GM12878 (cell line): ENCODE measurements at regions not wholly inside any gene's neighbourhood (a gene's known extent, or its start where the extent isn't known, plus 50 kb on each side); places are given as distances from the start of the nearest gene placed in this dataset.

Source experiments
- ATAC-seq: fragments of 200-7000 bp; cut with Tn5 transposase; 3 replicates; pipeline ENCODE4 v1.9.1; 2020; ENCODE audit warnings: mild to moderate bottlenecking, moderate library complexity
- BruUV-seq: library from RNA; stranded (reverse); fragments of 400-500 nt; replicated peaks from 2 replicates; lab custom pipeline; 2021; lab: Mats Ljungman, UMichigan
- CTCF ChIA-PET: fragments of 300-600 bp; sonication (Branson Sonifier 250); formaldehyde crosslinking; extraction: SDS; loops from one replicate; lab custom pipeline; 2021; ENCODE audit warnings: inconsistent platforms; lab: Yijun Ruan, JAX
- POLR2A ChIA-PET: fragments of 350-600 bp; formaldehyde crosslinking; extraction: SDS; loops from one replicate; lab custom pipeline; 2021; ENCODE audit warnings: inconsistent platforms; lab: Charles Lee
- RAD21 ChIA-PET: fragments of 300-600 bp; sonication (Branson Sonifier 250); formaldehyde crosslinking; loops from one replicate; lab custom pipeline; 2023; ENCODE audit warnings: antibody characterized with exemption; ENCODE audit not compliant: unreplicated experiment; lab: Charles Lee
- SMC1A ChIA-PET: fragments of 300-600 bp; sonication (Branson Sonifier 250); formaldehyde crosslinking; loops from one replicate; lab custom pipeline; 2023; ENCODE audit not compliant: unreplicated experiment, uncharacterized antibody; lab: Charles Lee
- DNase-seq: peaks from one replicate; pipeline ENCODE4 v3.0.0-alpha.2; 2011; ENCODE audit warnings: low read depth, low spot score
- FAIRE-seq: peaks from 3 replicates; lab custom pipeline; 2011; peaks lifted over from hg19 to GRCh38; lab: Jason Lieb, UNC
- H2AFZ ChIP-seq: 2 replicates; pipeline ENCODE4 v1.6.0; 2011; ENCODE audit warnings: low read depth, low read length, control low read depth; ENCODE audit not compliant: control insufficient read depth
- H3K27ac ChIP-seq: 2 replicates; pipeline ENCODE4 v1.5.1; 2011; ENCODE audit warnings: control low read depth; ENCODE audit not compliant: control insufficient read depth, insufficient read depth
- H3K27me3 ChIP-seq, 2 experiments: replicated peaks in 1 of 2; 2 replicates each; pipeline versions ENCODE4 v1.6.0 to v1.6.1; 2011; ENCODE audit warnings: low read length in 1 of 2; ENCODE audit not compliant: control insufficient read depth in 2 of 2, insufficient read depth in 2 of 2
- H3K36me3 ChIP-seq, 2 experiments: 2 replicates each; pipeline ENCODE4 v1.5.1; 2011; ENCODE audit warnings: low read length in 1 of 2; ENCODE audit not compliant: control insufficient read depth in 2 of 2, insufficient read depth in 2 of 2
- H3K4me1 ChIP-seq: 2 replicates; pipeline ENCODE4 v1.6.1; 2011; ENCODE audit warnings: mild to moderate bottlenecking, low read length, moderate library complexity, mixed read lengths; ENCODE audit not compliant: control insufficient read depth, insufficient read depth
- H3K4me2 ChIP-seq: 2 replicates; pipeline ENCODE4 v1.6.0; 2011; ENCODE audit warnings: control low read depth; ENCODE audit not compliant: control insufficient read depth, insufficient read depth
- H3K4me3 ChIP-seq: fragments of 200-600 bp; sonication (generic); 2 replicates; pipeline ENCODE4 v1.5.1; 2016
- H3K79me2 ChIP-seq: 2 replicates; pipeline ENCODE4 v1.6.0; 2011; ENCODE audit warnings: low read length; ENCODE audit not compliant: control insufficient read depth, insufficient read depth
- H3K9ac ChIP-seq: 2 replicates; pipeline ENCODE4 v1.8.0; 2011; ENCODE audit warnings: low read length, control low read depth, mixed read lengths; ENCODE audit not compliant: control insufficient read depth, insufficient read depth
- H3K9me3 ChIP-seq: replicated peaks from 3 replicates; pipeline ENCODE4 v1.5.1; 2011; ENCODE audit warnings: mild to moderate bottlenecking, low read length; ENCODE audit not compliant: control insufficient read depth, insufficient read depth
- H4K20me1 ChIP-seq: 2 replicates; pipeline ENCODE4 v1.6.0; 2011; ENCODE audit not compliant: control insufficient read depth, insufficient read depth
- BCL11A ChIP-seq: IDR thresholded peaks from 2 replicates; pipeline ENCODE4 v1.6.1; 2011; ENCODE audit warnings: low read depth, low read length
- CBX5 ChIP-seq: sonication (generic); IDR thresholded peaks from 2 replicates; pipeline ENCODE4 v1.6.1; 2016; ENCODE audit warnings: low read depth, moderate library complexity, mild to moderate bottlenecking, inconsistent platforms
- CEBPB ChIP-seq, 2 experiments: fragments of 150-350 bp in 1 of 2; IDR thresholded peaks; 2 replicates each; pipeline ENCODE4 v1.6.1; 2012 to 2014; ENCODE audit warnings: low read depth in 2 of 2, low read length in 2 of 2, borderline replicate concordance in 1 of 2, inconsistent platforms in 1 of 2
- CREM ChIP-seq: IDR thresholded peaks from 2 replicates; pipeline ENCODE4 v1.6.1; 2014; ENCODE audit warnings: antibody characterized with exemption, low read depth
- ELK1 ChIP-seq: IDR thresholded peaks from 2 replicates; pipeline ENCODE4 v1.6.1; 2012; ENCODE audit warnings: low read depth, low read length, improper control_type of control experiment
- FOS ChIP-seq: IDR thresholded peaks from 3 replicates; pipeline ENCODE4 v1.6.1; 2011; ENCODE audit warnings: borderline replicate concordance; ENCODE audit not compliant: insufficient read length; ENCODE audit errors: extremely low read depth
- JUNB ChIP-seq: IDR thresholded peaks from 2 replicates; pipeline ENCODE4 v1.6.1; 2016; ENCODE audit warnings: antibody characterized with exemption, mild to moderate bottlenecking
- KDM1A ChIP-seq: fragments of 200-600 bp; sonication (generic); IDR thresholded peaks from 2 replicates; pipeline ENCODE4 v1.6.1; 2016; ENCODE audit warnings: borderline replicate concordance
- RFX5 ChIP-seq: IDR thresholded peaks from 2 replicates; pipeline ENCODE4 v1.6.1; 2011; ENCODE audit warnings: low read depth, low read length, improper control_type of control experiment
- SP1 ChIP-seq: IDR thresholded peaks from one replicate; pipeline ENCODE4 v1.6.1; 2011; ENCODE audit warnings: low read depth, low read length
- TCF12 ChIP-seq: IDR thresholded peaks from 2 replicates; pipeline ENCODE4 v1.6.1; 2011; ENCODE audit warnings: low read depth, mild to moderate bottlenecking, low read length
- TCF7 ChIP-seq: IDR thresholded peaks from 2 replicates; pipeline ENCODE4 v1.6.1; 2014; ENCODE audit warnings: antibody characterized with exemption, borderline replicate concordance
- ZBTB33 ChIP-seq: fragments of 450-650 bp; IDR thresholded peaks from 2 replicates; pipeline ENCODE4 v1.6.1; 2017; ENCODE audit warnings: mild to moderate bottlenecking
- WGBS: methylation state at CpG from one replicate; pipeline ENCODE4 v1.1.6; 2016; ENCODE audit warnings: low lambda C conversion rate; ENCODE audit not compliant: insufficient replicate concordance, insufficient coverage; ENCODE audit errors: missing lambda C conversion rate; 5-methylcytosine and 5-hydroxymethylcytosine counted together
- in situ Hi-C: fragments of 300-500 bp; cut with MboI; formaldehyde crosslinking; loops from 9 replicates; pipeline ENCODE4 v1.14.3; 2018; ENCODE audit warnings: mixed read lengths
- intact Hi-C: fragments of 100-400 bp; cut with micrococcal nuclease; formaldehyde crosslinking; loops from one replicate; pipeline ENCODE4 v1.14.2; 2022; ENCODE audit not compliant: unreplicated experiment

- ATAC-seq = no peak
- Histone ChIP-seq H3K4me2 (no peak overlapping the region), H4K20me1 (no peaks in the 10 kb centered on the region), H3K36me3 (no peaks in the 10 kb centered on the region), H3K27me3 (no peaks in the 10 kb centered on the region), H3K4me1 (peaks cover 28% of the 10 kb centered on the region), H3K4me3 (no peak overlapping the region), H3K27ac (no peak overlapping the region), H3K9me3 (no peaks in the 10 kb centered on the region), H3K9ac (no peak overlapping the region), H2AFZ (no peak overlapping the region), H3K79me2 (no peaks in the 10 kb centered on the region)
- SMC1A ChIA-PET = interaction anchor here (0.6 kb wide), 1 partner anchor 45 kb away, joined by 3 read pairs; no protein-coding TSS in a partner anchor
- POLR2A ChIA-PET = no interaction called here
- TF ChIP-seq BCL11A = no peak
- no peak for TF ChIP-seq SP1
- TF ChIP-seq ZBTB33 = no peak
- no peak for TF ChIP-seq CREM
- no peak for TF ChIP-seq FOS
- TF ChIP-seq KDM1A = no peak
- TF ChIP-seq CBX5 = no peak
- no peak for TF ChIP-seq TCF7
- TF ChIP-seq CEBPB (IDR thresholded peaks at IDR 0.05; ENCODE audit: borderline replicate concordance in 1 of 2, low read depth in 2 of 2, low read length in 2 of 2) = no peak
- TF ChIP-seq TCF12 = no peak
- TF ChIP-seq ELK1 = no peak
- no peak for TF ChIP-seq RFX5
- no peak for TF ChIP-seq JUNB
- RAD21 ChIA-PET = no interaction called here
- 0% methylated on average over 2 of the region's 2 CpGs for WGBS
- CTCF ChIA-PET = no interaction called here
- in situ Hi-C loops = no loop called here
- no TSS peak for BruUV-seq
- no peak for FAIRE-seq
- intact Hi-C loops = no loop called here
- DNase-seq = no peak
These were observed 81.8 kb downstream of the BOD1 start for GRCh38 chr5:173534664-173535063.
